ENCODE measurements at regions not wholly inside any gene's neighbourhood (a gene's known extent, or its start where the extent isn't known, plus 50 kb on each side); places are given as distances from the start of the nearest gene placed in this dataset.

- DNase-seq: no peak
- Histone ChIP-seq H3K79me2 (ENCODE audit: low read depth) (no peaks in the 10 kb centered on the region), H3K4me3 (no peak overlapping the region), H3K36me3 (ENCODE audit: low read depth) (no peaks in the 10 kb centered on the region), H3K4me2 (no peak overlapping the region), H2AFZ (no peak overlapping the region), H3K27ac (no peak overlapping the region), H3F3A (ENCODE audit: insufficient read depth, low read depth) (no peaks in the 10 kb centered on the region), H3K27me3 (ENCODE audit: insufficient read depth, low read depth) (no peaks in the 10 kb centered on the region), H3K9me3 (ENCODE audit: insufficient read depth, low read depth) (no peaks in the 10 kb centered on the region), H3K9me2 (ENCODE audit: insufficient read depth) (no peaks in the 10 kb centered on the region), H4K20me1 (ENCODE audit: insufficient read depth) (no peaks in the 10 kb centered on the region), H3K4me1 (replicated peaks; ENCODE audit: insufficient read depth) (no peaks in the 10 kb centered on the region)
- ChIA-PET POLR2A (ENCODE audit: unreplicated experiment) (no interaction called here), CTCF (no interaction called here)
- no TSS peak for BruUV-seq (replicated peaks)
- intact Hi-C loops (cut with micrococcal nuclease; ENCODE audit: unreplicated experiment): no loop called here
- TF ChIP-seq CTCF (conservative IDR thresholded peaks at IDR 0.05) (no peak), EZH2 (IDR thresholded peaks at IDR 0.05; ENCODE audit: low read depth) (no peak)
These were observed 469.2 kb downstream of the ADRA2A start for GRCh38 chr10:111545861-111546605.

GRCh38 chr10:111548084-111548726 is 471.4 kb downstream of the ADRA2A start:
- ChIA-PET POLR2A (ENCODE audit: unreplicated experiment) (no interaction called here), CTCF (no interaction called here)
- no peak overlapping the region for H3K4me2 ChIP-seq
- BruUV-seq (replicated peaks): no TSS peak
- no peaks in the 10 kb centered on the region for H4K20me1 ChIP-seq (ENCODE audit: insufficient read depth)
- intact Hi-C loops (cut with micrococcal nuclease; ENCODE audit: unreplicated experiment): no loop called here
- H3K9me3 ChIP-seq (ENCODE audit: insufficient read depth, low read depth): no peaks in the 10 kb centered on the region
- DNase-seq: no peak
- H3K27me3 ChIP-seq (ENCODE audit: insufficient read depth, low read depth): no peaks in the 10 kb centered on the region
- no peak overlapping the region for H2AFZ ChIP-seq
- no peaks in the 10 kb centered on the region for H3K36me3 ChIP-seq (ENCODE audit: low read depth)
- no peak overlapping the region for H3K4me3 ChIP-seq
- no peaks in the 10 kb centered on the region for H3K4me1 ChIP-seq (replicated peaks; ENCODE audit: insufficient read depth)
- no peak overlapping the region for H3K27ac ChIP-seq
- no peaks in the 10 kb centered on the region for H3K9me2 ChIP-seq (ENCODE audit: insufficient read depth)
- TF ChIP-seq EZH2 (IDR thresholded peaks at IDR 0.05; ENCODE audit: low read depth) (no peak), CTCF (conservative IDR thresholded peaks at IDR 0.05) (no peak)
- H3F3A ChIP-seq (ENCODE audit: insufficient read depth, low read depth): no peaks in the 10 kb centered on the region
- H3K79me2 ChIP-seq (ENCODE audit: low read depth): no peaks in the 10 kb centered on the region

DNA sequence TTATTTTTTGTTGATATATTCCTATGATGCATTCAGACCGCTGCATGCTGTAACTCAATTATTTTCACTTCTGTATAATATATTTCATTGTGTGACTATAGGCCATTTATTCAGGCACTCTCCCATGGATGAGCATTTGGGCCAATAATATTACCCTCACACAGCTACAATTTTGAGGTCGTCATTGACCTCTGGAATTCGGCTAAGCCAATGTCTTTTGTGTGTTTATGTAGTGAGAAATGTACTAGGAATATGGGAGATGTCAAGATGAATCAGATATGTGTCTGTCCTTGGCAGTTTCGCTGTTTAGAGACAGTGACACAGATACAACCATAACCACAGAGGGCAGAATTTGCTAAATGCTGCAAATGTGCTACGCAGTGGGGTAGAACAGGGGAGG is 474.2 kb downstream of the ADRA2A start:
- POLR2A ChIA-PET (ENCODE audit: unreplicated experiment): no interaction called here
- no peaks in the 10 kb centered on the region for H3K9me3 ChIP-seq (ENCODE audit: insufficient read depth, low read depth)
- no peaks in the 10 kb centered on the region for H3K9me2 ChIP-seq (ENCODE audit: insufficient read depth)
- no peak for TF ChIP-seq EZH2 (IDR thresholded peaks at IDR 0.05; ENCODE audit: low read depth)
- TF ChIP-seq CTCF (conservative IDR thresholded peaks at IDR 0.05): no peak
- no TSS peak for BruUV-seq (replicated peaks)
- no peak overlapping the region for H3K4me2 ChIP-seq
- no peak overlapping the region for H3K4me3 ChIP-seq
- CTCF ChIA-PET: no interaction called here
- H2AFZ ChIP-seq: no peak overlapping the region
- no peaks in the 10 kb centered on the region for H3K36me3 ChIP-seq (ENCODE audit: low read depth)
- no peak for DNase-seq
- H4K20me1 ChIP-seq (ENCODE audit: insufficient read depth): no peaks in the 10 kb centered on the region
- intact Hi-C loops (cut with micrococcal nuclease; ENCODE audit: unreplicated experiment): no loop called here
- no peaks in the 10 kb centered on the region for H3K4me1 ChIP-seq (replicated peaks; ENCODE audit: insufficient read depth)
- no peaks in the 10 kb centered on the region for H3F3A ChIP-seq (ENCODE audit: insufficient read depth, low read depth)
- H3K27me3 ChIP-seq (ENCODE audit: insufficient read depth, low read depth): no peaks in the 10 kb centered on the region
- no peak overlapping the region for H3K27ac ChIP-seq
- H3K79me2 ChIP-seq (ENCODE audit: low read depth): no peaks in the 10 kb centered on the region
